ENCODE measurements at regions not wholly inside any gene's neighbourhood (a gene's known extent, or its start where the extent isn't known, plus 50 kb on each side); places are given as distances from the start of the nearest gene placed in this dataset.
"Not testable (repeated sequence)": the region's sequence is repeated elsewhere in the genome, so short reads cannot be mapped to it uniquely, and the experiment has no call there.

DNA sequence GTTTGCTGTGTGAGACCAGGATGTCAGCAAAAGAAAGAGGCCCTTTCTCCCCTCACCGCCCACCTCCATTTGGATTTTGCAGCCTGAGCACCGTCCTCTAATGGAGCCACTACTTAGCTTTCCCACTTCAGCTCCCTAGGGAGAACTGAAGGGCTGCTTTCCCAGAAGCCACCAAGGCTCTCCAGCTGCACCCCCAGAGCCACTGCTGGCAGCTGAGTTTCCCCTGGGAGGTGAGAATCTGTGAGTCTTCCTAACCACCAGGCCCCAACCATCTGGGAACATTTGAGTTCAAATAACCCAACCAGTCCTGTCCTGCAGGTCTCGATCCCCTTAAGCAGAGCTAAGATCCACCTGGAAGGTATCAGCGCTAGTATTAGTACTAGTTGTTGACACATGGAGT, 173.1 kb upstream of the USP9X start:
- TF ChIP-seq, protein P1, sequence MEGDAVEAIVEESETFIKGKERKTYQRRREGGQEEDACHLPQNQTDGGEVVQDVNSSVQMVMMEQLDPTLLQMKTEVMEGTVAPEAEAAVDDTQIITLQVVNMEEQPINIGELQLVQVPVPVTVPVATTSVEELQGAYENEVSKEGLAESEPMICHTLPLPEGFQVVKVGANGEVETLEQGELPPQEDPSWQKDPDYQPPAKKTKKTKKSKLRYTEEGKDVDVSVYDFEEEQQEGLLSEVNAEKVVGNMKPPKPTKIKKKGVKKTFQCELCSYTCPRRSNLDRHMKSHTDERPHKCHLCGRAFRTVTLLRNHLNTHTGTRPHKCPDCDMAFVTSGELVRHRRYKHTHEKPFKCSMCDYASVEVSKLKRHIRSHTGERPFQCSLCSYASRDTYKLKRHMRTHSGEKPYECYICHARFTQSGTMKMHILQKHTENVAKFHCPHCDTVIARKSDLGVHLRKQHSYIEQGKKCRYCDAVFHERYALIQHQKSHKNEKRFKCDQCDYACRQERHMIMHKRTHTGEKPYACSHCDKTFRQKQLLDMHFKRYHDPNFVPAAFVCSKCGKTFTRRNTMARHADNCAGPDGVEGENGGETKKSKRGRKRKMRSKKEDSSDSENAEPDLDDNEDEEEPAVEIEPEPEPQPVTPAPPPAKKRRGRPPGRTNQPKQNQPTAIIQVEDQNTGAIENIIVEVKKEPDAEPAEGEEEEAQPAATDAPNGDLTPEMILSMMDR (IDR thresholded peaks at IDR 0.05; ENCODE audit: borderline replicate concordance, insufficient read depth, low read depth, low read length) = no peak
- no peak overlapping the region for H3K4me3 ChIP-seq (ENCODE audit: low read depth, low read length)

DNA sequence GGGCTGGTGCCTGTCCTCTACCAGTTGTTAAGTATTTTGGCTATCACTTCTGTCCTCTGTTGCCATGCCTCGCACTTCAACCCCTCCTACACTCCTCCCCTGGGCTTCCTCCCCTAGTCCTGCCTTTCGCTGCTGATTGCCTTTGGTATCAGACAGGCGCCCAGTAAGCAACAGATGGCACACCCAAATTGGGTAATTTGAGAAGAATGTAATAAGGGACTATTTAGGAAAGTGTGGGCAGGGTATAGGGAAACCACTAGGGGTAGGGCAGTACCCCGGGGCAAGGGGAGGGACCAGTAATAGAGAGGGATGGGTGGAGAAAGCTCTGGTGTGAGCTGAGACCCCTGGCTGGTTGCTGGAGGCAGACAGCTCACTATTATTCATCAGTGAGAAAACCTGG, 172.7 kb upstream of the USP9X start:
- TF ChIP-seq, protein P1 (IDR thresholded peaks at IDR 0.05; ENCODE audit: borderline replicate concordance, insufficient read depth, low read depth, low read length) = no peak
- no peak overlapping the region for H3K4me3 ChIP-seq (ENCODE audit: low read depth, low read length)

DNA sequence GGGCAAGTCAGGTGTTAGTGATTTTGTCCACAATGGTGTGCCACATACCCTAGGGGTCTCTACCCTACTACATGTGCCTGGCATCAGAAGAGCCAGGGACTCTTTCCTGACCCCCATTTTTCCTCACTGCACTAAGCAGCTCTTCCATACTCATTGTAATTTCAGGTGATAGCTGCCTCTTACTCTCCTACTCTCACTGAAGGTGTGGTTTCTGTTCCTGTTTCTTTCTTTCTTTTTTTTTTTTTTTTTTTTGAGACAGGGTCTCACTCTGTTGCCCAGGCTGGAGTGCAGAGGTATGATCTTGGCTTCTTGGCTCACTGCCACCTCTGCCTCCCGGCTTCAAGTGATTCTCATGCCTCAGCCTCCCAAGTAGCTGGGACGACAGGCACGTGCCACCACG, 164.9 kb upstream of the USP9X start:
- no peak overlapping the region for H3K4me3 ChIP-seq (ENCODE audit: low read depth, low read length)
- TF ChIP-seq, protein P1 (IDR thresholded peaks at IDR 0.05; ENCODE audit: borderline replicate concordance, insufficient read depth, low read depth, low read length) = no peak

DNA sequence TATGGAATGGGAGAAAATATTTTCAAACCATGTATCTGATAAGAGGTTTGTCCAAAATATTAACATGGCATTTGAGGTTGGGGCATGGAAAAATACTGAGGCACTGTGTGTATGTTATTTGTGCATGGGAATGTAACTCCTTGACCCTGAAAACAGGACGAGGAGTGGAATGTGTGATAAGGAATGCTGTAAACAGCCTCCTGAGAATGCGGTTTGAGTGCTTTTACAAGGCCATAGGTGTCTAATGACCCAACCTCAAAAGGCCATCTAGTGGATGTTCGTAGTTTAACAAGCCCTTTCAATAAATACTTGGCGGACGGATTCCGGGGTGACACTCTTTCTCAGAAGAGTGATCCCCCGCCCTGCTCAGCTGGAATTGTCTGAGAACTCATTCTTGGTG, 162.9 kb upstream of the USP9X start:
- TF ChIP-seq, protein P1 (IDR thresholded peaks at IDR 0.05; ENCODE audit: borderline replicate concordance, insufficient read depth, low read depth, low read length) = peak; percentile 50; the same call in 1 of the 2 replicates
- no peak overlapping the region for H3K4me3 ChIP-seq (ENCODE audit: low read depth, low read length)

DNA sequence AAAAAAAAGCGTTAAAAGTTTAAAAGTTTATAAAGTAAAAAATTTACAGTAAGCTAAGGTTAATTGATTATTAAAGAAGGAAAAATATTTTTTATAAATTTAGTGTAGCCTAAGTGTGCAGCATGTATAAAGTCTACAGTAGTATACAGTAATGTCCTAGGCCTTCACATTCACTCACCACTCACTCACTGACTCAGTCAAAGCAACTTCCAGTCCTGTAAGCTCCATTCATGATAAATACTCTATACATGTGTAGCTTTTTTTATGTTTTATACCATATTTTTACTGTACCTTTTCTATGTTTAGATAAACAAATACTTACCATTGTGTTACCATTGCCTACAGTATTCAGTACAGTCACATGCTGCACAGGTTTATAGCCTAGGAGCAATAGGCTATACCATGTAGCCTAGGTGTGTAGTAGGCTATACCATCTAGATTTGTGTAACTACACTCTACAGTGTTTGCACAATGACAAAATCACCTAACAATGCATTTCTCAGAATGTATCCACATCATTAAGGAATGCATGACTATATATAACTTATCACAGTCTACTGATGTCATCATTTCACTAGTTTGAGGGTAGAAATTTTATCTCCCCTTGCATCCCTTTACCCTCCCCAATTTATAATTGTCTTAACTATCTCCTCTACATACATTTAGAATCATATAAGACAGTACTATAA, 158.4 kb upstream of the USP9X start:
- H3K4me3 ChIP-seq (ENCODE audit: low read depth, low read length) = not testable (repeated sequence)

DNA sequence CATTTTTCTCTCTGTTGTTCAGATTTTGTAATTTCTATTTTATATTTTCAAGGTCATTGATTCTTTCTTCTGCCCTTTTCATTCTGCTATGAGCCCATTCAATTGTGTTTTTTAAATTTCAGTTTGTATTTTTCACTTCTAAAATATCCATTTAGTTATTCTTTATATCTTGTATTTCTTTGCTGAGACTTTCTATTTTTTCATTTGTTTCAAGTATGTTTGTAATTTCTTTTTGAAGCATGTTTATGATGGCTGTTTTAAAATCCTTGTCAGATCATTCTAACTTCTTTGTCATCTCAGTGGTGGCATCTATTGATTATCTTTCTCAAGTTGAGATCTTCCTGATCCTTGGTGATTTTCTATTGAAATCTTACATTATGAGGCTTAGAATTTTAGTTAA, 157.2 kb upstream of the USP9X start:
- TF ChIP-seq, protein P1 (IDR thresholded peaks at IDR 0.05; ENCODE audit: borderline replicate concordance, insufficient read depth, low read depth, low read length) = no peak
- H3K4me3 ChIP-seq (ENCODE audit: low read depth, low read length) = no peak overlapping the region

DNA sequence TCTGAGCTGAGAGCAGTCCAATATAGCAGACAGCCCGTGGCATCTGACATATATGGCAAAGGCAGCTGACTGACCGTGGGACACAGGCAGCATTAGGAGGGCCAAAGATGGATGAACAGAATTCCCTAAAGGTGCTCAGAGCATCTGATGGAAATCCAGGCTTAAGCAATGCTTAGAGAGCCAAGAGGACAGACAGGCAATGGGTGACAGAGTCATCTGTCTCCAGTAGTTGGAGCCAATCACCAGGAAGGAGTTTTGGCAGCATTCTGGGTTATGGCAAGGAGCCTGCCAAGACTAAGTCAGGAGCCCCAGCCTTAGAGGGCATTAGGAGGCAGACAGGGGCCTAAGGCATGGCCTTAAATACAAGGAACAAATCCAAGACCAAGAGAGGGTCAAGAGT, 153.3 kb upstream of the USP9X start:
- TF ChIP-seq, protein P1 (IDR thresholded peaks at IDR 0.05; ENCODE audit: borderline replicate concordance, insufficient read depth, low read depth, low read length) = no peak
- no peak overlapping the region for H3K4me3 ChIP-seq (ENCODE audit: low read depth, low read length)

Measured in GM12875 (cell line).